H54 (cell line): ENCODE measurements at regions not wholly inside any gene's neighbourhood (a gene's known extent, or its start where the extent isn't known, plus 50 kb on each side); places are given as distances from the start of the nearest gene placed in this dataset.
A peak's percentile ranks its signal among the peaks of the same experiment; 100 is the strongest.

Experiments used
- DNase-seq: peaks from one replicate; pipeline ENCODE4 v3.0.0; 2011; ENCODE audit warnings: low spot score, mixed read lengths; ENCODE audit not compliant: insufficient read length
- FAIRE-seq: peaks from 3 replicates; lab custom pipeline; 2011; peaks lifted over from hg19 to GRCh38; lab: Jason Lieb, UNC
- POLR2A ChIP-seq: IDR thresholded peaks from 2 replicates; pipeline ENCODE4 v1.6.1; 2011; ENCODE audit warnings: low read depth, mild to moderate bottlenecking, low read length

- FAIRE-seq = peak; percentile 76
- DNase-seq = peak; percentile 17
- TF ChIP-seq POLR2A = no peak
Measured at GRCh38 chr5:26034813-26035212, 1003.6 kb downstream of the CDH9 start.

GRCh38 chr5:26031481-26031880 is 1006.9 kb downstream of the CDH9 start:
- TF ChIP-seq POLR2A = no peak
- no peak for FAIRE-seq
- DNase-seq = no peak

GRCh38 chr5:26026044-26026443 is 1012.3 kb downstream of the CDH9 start:
- DNase-seq (no peak), FAIRE-seq (peak; percentile 50)
- no peak for TF ChIP-seq POLR2A

GRCh38 chr5:26024774-26025173 is 1013.6 kb downstream of the CDH9 start:
- no peak for FAIRE-seq
- TF ChIP-seq POLR2A = no peak
- no peak for DNase-seq

GRCh38 chr5:26023361-26023760 is 1015.0 kb downstream of the CDH9 start:
- DNase-seq = no peak
- no peak for TF ChIP-seq POLR2A
- FAIRE-seq = no peak

- DNase-seq (no peak), FAIRE-seq (peak; percentile 11)
- no peak for TF ChIP-seq POLR2A
Measured at GRCh38 chr5:26014206-26014605, 1024.2 kb downstream of the CDH9 start.

GRCh38 chr5:26012078-26012477 is 1026.3 kb downstream of the CDH9 start:
- no peak for TF ChIP-seq POLR2A
- DNase-seq (no peak), FAIRE-seq (no peak)

GRCh38 chr5:26009742-26010141 is 1028.6 kb downstream of the CDH9 start:
- TF ChIP-seq POLR2A = no peak
- FAIRE-seq = peak; percentile 53
- DNase-seq = no peak

- no peak for TF ChIP-seq POLR2A
- DNase-seq = no peak
- peak; percentile 57 for FAIRE-seq
Measured at GRCh38 chr5:26003966-26004365, 1034.4 kb downstream of the CDH9 start.

GRCh38 chr5:25995209-25995608 is 1043.2 kb downstream of the CDH9 start:
- no peak for DNase-seq
- TF ChIP-seq POLR2A = no peak
- no peak for FAIRE-seq

- no peak for TF ChIP-seq POLR2A
- DNase-seq = no peak
- FAIRE-seq = no peak
Measured at GRCh38 chr5:25993701-25994100, 1044.7 kb downstream of the CDH9 start.

GRCh38 chr5:25991639-25992038 is 1046.7 kb downstream of the CDH9 start:
- no peak for TF ChIP-seq POLR2A
- FAIRE-seq (no peak), DNase-seq (no peak)

- DNase-seq (no peak), FAIRE-seq (no peak)
- no peak for TF ChIP-seq POLR2A
Measured at GRCh38 chr5:25990771-25991170, 1047.6 kb downstream of the CDH9 start.

GRCh38 chr5:25979086-25979485 is 1059.3 kb downstream of the CDH9 start:
- no peak for TF ChIP-seq POLR2A
- FAIRE-seq (no peak), DNase-seq (no peak)

- FAIRE-seq (no peak), DNase-seq (no peak)
- no peak for TF ChIP-seq POLR2A
Measured at GRCh38 chr5:25975885-25976284, 1062.5 kb downstream of the CDH9 start.

- no peak for DNase-seq
- no peak for FAIRE-seq
- no peak for TF ChIP-seq POLR2A
Measured at GRCh38 chr5:25974451-25974850, 1063.9 kb downstream of the CDH9 start.
